WTC11 (cell line): ENCODE measurements at regions not wholly inside any gene's neighbourhood (a gene's known extent, or its start where the extent isn't known, plus 50 kb on each side); places are given as distances from the start of the nearest gene placed in this dataset.

Experiments used
- ATAC-seq: fragments of 200-7000 bp; cut with Tn5 transposase; 2 replicates; pipeline ENCODE4 v1.10.0; 2021; ENCODE audit warnings: mild to moderate bottlenecking, moderate library complexity
- CTCF ChIA-PET: fragments of 300-600 bp; sonication (Branson Sonifier 250); formaldehyde crosslinking; loops from one replicate; lab custom pipeline; 2021; ENCODE audit warnings: antibody characterized with exemption; lab: Charles Lee
- POLR2A ChIA-PET: fragments of 350-600 bp; sonication (Branson Sonifier 250); formaldehyde crosslinking; loops from one replicate; lab custom pipeline; 2021; ENCODE audit warnings: antibody characterized with exemption; lab: Charles Lee
- DNase-seq: peaks from one replicate; pipeline ENCODE4 v3.0.0; 2021; ENCODE audit warnings: low spot score
- H3K27ac Mint-ChIP-seq: 2 replicates; pipeline ENCODE4 v1.8.0; 2021; ENCODE audit warnings: mixed read lengths
- H3K27me3 Mint-ChIP-seq: 2 replicates; pipeline ENCODE4 v1.8.0; 2021; ENCODE audit warnings: low read depth, mild to moderate bottlenecking, moderate library complexity, mixed read lengths
- H3K36me3 Mint-ChIP-seq: 2 replicates; pipeline ENCODE4 v1.8.0; 2021; ENCODE audit warnings: mixed read lengths
- H3K4me1 Mint-ChIP-seq: 2 replicates; pipeline ENCODE4 v1.8.0; 2022; ENCODE audit warnings: mixed read lengths
- H3K4me3 Mint-ChIP-seq: 2 replicates; pipeline ENCODE4 v1.8.0; 2021; ENCODE audit warnings: mild to moderate bottlenecking, moderate library complexity, mixed read lengths
- H3K9me3 Mint-ChIP-seq: 2 replicates; pipeline ENCODE4 v1.8.0; 2021; ENCODE audit warnings: mixed read lengths
- AR ChIP-seq: fragments of 250-450 bp; sonication (Bioruptor Pico); IDR thresholded peaks from 2 replicates; pipeline ENCODE4 v1.9.0; 2021; ENCODE audit warnings: mild to moderate bottlenecking
- ATF3 ChIP-seq: sonication (generic); formaldehyde crosslinking; conservative IDR thresholded peaks from 2 replicates; pipeline ENCODE4 v1.8.1; 2022; ENCODE audit warnings: mild to moderate bottlenecking, missing genetic modification reagents
- ATF6 ChIP-seq: sonication (generic); formaldehyde crosslinking; IDR thresholded peaks from 2 replicates; pipeline ENCODE4 v1.8.1; 2023; ENCODE audit warnings: mild to moderate bottlenecking, missing genetic modification reagents
- CREM ChIP-seq: sonication (generic); formaldehyde crosslinking; IDR thresholded peaks from 2 replicates; pipeline ENCODE4 v1.8.1; 2022; ENCODE audit warnings: mild to moderate bottlenecking, missing genetic modification reagents, moderate library complexity
- EMX1 ChIP-seq: fragments of 250-450 bp; sonication (Bioruptor Pico); IDR thresholded peaks from 2 replicates; pipeline ENCODE4 v1.8.0; 2021; ENCODE audit warnings: mild to moderate bottlenecking
- ETV6 ChIP-seq: sonication (generic); formaldehyde crosslinking; IDR thresholded peaks from 2 replicates; pipeline ENCODE4 v1.8.1; 2022; ENCODE audit warnings: mild to moderate bottlenecking, missing genetic modification reagents
- GABPB1 ChIP-seq: sonication (generic); formaldehyde crosslinking; IDR thresholded peaks from 2 replicates; pipeline ENCODE4 v1.8.1; 2023; ENCODE audit warnings: mild to moderate bottlenecking, missing genetic modification reagents
- GRHL2 ChIP-seq: fragments of 250-450 bp; sonication (Bioruptor Pico); IDR thresholded peaks from 2 replicates; pipeline ENCODE4 v1.8.0; 2022; ENCODE audit warnings: mild to moderate bottlenecking, moderate library complexity; ENCODE audit not compliant: insufficient replicate concordance, severe bottlenecking
- NR1H2 ChIP-seq: sonication (generic); formaldehyde crosslinking; IDR thresholded peaks from 2 replicates; pipeline ENCODE4 v1.9.0; 2021; ENCODE audit warnings: mild to moderate bottlenecking, moderate library complexity, missing genetic modification reagents
- NR3C1 ChIP-seq: sonication (generic); formaldehyde crosslinking; conservative IDR thresholded peaks from 2 replicates; pipeline ENCODE4 v1.8.1; 2023; ENCODE audit warnings: low read depth, mild to moderate bottlenecking, missing genetic modification reagents
- PRRX2 ChIP-seq: fragments of 250-450 bp; sonication (Bioruptor Pico); IDR thresholded peaks from 2 replicates; pipeline ENCODE4 v1.8.0; 2021; ENCODE audit warnings: mild to moderate bottlenecking
- SP1 ChIP-seq: sonication (generic); formaldehyde crosslinking; conservative IDR thresholded peaks from 2 replicates; pipeline ENCODE4 v1.8.1; 2022; ENCODE audit warnings: missing genetic modification reagents
- TCF7 ChIP-seq: sonication (generic); formaldehyde crosslinking; IDR thresholded peaks from 2 replicates; pipeline ENCODE4 v1.8.0; 2022; ENCODE audit warnings: mild to moderate bottlenecking, low read depth, missing genetic modification reagents, moderate library complexity
- TEAD4 ChIP-seq: sonication (generic); formaldehyde crosslinking; IDR thresholded peaks from 2 replicates; pipeline ENCODE4 v1.8.0; 2022; ENCODE audit warnings: mild to moderate bottlenecking, missing genetic modification reagents
- ZNF671 ChIP-seq: fragments of 250-450 bp; sonication (Bioruptor Pico); IDR thresholded peaks from 2 replicates; pipeline ENCODE4 v1.8.0; 2021; ENCODE audit warnings: mild to moderate bottlenecking
- TF ChIP-seq, protein P1 (sequence below): sonication (generic); formaldehyde crosslinking; IDR thresholded peaks from 2 replicates; pipeline ENCODE4 v1.8.0; 2022; ENCODE audit warnings: mild to moderate bottlenecking, missing genetic modification reagents
- TF ChIP-seq, protein P2 (sequence below): fragments of 250-450 bp; sonication (Bioruptor Pico); IDR thresholded peaks from 2 replicates; pipeline ENCODE4 v2.1.2; 2022; ENCODE audit warnings: mild to moderate bottlenecking, moderate library complexity
- TF ChIP-seq, protein P3 (sequence below): sonication (generic); formaldehyde crosslinking; IDR thresholded peaks from 2 replicates; pipeline ENCODE4 v1.8.0; 2023; ENCODE audit warnings: mild to moderate bottlenecking, missing genetic modification reagents
- TF ChIP-seq, protein P4 (sequence below): sonication (generic); formaldehyde crosslinking; IDR thresholded peaks from 2 replicates; pipeline ENCODE4 v1.8.0; 2023; ENCODE audit warnings: missing genetic modification reagents, mild to moderate bottlenecking, borderline replicate concordance

- TF ChIP-seq ATF6 (no peak), NR3C1 (CRISPR knock-in tag) (no peak), ETV6 (no peak), ATF3 (CRISPR knock-in tag) (no peak), TEAD4 (CRISPR knock-in tag) (no peak), AR (no peak), PRRX2 (CRISPR knock-in tag) (no peak)
These were observed 118.8 kb upstream of the TENM3 start (continued) for GRCh38 chr4:182124359-182124758.

- H3K9me3 Mint-ChIP-seq: peaks cover 29% of the 10 kb centered on the region
- CTCF ChIA-PET: no interaction called here
- peaks cover 21% of the 10 kb centered on the region for H3K36me3 Mint-ChIP-seq
- no peak overlapping the region for H3K27ac Mint-ChIP-seq
- no peaks in the 10 kb centered on the region; the same call in none of the 2 replicates for H3K27me3 Mint-ChIP-seq
- TF ChIP-seq, protein P1, sequence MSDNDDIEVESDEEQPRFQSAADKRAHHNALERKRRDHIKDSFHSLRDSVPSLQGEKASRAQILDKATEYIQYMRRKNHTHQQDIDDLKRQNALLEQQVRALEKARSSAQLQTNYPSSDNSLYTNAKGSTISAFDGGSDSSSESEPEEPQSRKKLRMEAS: no peak
- TF ChIP-seq SP1 (CRISPR knock-in tag) (no peak), ZNF671 (CRISPR knock-in tag) (no peak), NR1H2 (CRISPR knock-in tag) (no peak), CREM (CRISPR knock-in tag) (no peak), EMX1 (no peak), GABPB1 (no peak), GRHL2 (no peak), TCF7 (CRISPR knock-in tag) (no peak)
- TF ChIP-seq, protein P2, sequence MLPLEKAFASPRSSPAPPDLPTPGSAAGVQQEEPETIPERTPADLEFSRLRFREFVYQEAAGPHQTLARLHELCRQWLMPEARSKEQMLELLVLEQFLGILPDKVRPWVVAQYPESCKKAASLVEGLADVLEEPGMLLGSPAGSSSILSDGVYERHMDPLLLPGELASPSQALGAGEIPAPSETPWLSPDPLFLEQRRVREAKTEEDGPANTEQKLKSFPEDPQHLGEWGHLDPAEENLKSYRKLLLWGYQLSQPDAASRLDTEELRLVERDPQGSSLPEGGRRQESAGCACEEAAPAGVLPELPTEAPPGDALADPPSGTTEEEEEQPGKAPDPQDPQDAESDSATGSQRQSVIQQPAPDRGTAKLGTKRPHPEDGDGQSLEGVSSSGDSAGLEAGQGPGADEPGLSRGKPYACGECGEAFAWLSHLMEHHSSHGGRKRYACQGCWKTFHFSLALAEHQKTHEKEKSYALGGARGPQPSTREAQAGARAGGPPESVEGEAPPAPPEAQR (CRISPR knock-in tag): no peak
- TF ChIP-seq, protein P3, sequence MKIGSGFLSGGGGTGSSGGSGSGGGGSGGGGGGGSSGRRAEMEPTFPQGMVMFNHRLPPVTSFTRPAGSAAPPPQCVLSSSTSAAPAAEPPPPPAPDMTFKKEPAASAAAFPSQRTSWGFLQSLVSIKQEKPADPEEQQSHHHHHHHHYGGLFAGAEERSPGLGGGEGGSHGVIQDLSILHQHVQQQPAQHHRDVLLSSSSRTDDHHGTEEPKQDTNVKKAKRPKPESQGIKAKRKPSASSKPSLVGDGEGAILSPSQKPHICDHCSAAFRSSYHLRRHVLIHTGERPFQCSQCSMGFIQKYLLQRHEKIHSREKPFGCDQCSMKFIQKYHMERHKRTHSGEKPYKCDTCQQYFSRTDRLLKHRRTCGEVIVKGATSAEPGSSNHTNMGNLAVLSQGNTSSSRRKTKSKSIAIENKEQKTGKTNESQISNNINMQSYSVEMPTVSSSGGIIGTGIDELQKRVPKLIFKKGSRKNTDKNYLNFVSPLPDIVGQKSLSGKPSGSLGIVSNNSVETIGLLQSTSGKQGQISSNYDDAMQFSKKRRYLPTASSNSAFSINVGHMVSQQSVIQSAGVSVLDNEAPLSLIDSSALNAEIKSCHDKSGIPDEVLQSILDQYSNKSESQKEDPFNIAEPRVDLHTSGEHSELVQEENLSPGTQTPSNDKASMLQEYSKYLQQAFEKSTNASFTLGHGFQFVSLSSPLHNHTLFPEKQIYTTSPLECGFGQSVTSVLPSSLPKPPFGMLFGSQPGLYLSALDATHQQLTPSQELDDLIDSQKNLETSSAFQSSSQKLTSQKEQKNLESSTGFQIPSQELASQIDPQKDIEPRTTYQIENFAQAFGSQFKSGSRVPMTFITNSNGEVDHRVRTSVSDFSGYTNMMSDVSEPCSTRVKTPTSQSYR (CRISPR knock-in tag): no peak
- TF ChIP-seq, protein P4, sequence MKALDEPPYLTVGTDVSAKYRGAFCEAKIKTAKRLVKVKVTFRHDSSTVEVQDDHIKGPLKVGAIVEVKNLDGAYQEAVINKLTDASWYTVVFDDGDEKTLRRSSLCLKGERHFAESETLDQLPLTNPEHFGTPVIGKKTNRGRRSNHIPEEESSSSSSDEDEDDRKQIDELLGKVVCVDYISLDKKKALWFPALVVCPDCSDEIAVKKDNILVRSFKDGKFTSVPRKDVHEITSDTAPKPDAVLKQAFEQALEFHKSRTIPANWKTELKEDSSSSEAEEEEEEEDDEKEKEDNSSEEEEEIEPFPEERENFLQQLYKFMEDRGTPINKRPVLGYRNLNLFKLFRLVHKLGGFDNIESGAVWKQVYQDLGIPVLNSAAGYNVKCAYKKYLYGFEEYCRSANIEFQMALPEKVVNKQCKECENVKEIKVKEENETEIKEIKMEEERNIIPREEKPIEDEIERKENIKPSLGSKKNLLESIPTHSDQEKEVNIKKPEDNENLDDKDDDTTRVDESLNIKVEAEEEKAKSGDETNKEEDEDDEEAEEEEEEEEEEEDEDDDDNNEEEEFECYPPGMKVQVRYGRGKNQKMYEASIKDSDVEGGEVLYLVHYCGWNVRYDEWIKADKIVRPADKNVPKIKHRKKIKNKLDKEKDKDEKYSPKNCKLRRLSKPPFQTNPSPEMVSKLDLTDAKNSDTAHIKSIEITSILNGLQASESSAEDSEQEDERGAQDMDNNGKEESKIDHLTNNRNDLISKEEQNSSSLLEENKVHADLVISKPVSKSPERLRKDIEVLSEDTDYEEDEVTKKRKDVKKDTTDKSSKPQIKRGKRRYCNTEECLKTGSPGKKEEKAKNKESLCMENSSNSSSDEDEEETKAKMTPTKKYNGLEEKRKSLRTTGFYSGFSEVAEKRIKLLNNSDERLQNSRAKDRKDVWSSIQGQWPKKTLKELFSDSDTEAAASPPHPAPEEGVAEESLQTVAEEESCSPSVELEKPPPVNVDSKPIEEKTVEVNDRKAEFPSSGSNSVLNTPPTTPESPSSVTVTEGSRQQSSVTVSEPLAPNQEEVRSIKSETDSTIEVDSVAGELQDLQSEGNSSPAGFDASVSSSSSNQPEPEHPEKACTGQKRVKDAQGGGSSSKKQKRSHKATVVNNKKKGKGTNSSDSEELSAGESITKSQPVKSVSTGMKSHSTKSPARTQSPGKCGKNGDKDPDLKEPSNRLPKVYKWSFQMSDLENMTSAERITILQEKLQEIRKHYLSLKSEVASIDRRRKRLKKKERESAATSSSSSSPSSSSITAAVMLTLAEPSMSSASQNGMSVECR (CRISPR knock-in tag): no peak
- H3K4me3 Mint-ChIP-seq: no peak overlapping the region
- ATAC-seq (no peak; the same call in 1 of the 2 replicates), DNase-seq (no peak)
- POLR2A ChIA-PET: no interaction called here
- H3K4me1 Mint-ChIP-seq: peaks cover 9% of the 10 kb centered on the region
These were observed 117.1 kb upstream of the TENM3 start for GRCh38 chr4:182126096-182126495.
